H1 (cell line): ENCODE measurements at regions not wholly inside any gene's neighbourhood (a gene's known extent, or its start where the extent isn't known, plus 50 kb on each side); places are given as distances from the start of the nearest gene placed in this dataset.

ENCODE experiments used
- CTCF ChIA-PET: fragments of 300-600 bp; sonication (Branson Sonifier 250); formaldehyde crosslinking; loops from one replicate; lab custom pipeline; 2021; ENCODE audit not compliant: partially characterized antibody; lab: Charles Lee
- POLR2A ChIA-PET: fragments of 300-600 bp; sonication (Branson Sonifier 250); formaldehyde crosslinking; loops from one replicate; lab custom pipeline; 2021; ENCODE audit warnings: inconsistent platforms; ENCODE audit not compliant: partially characterized antibody; lab: Charles Lee
- DNase-seq, 2 experiments: peaks; one replicate each; pipeline versions ENCODE4 v3.0.0 to v3.0.0-alpha.2; 2010 to 2022; ENCODE audit warnings: low spot score in 2 of 2, low read depth in 1 of 2, mixed read lengths in 1 of 2
- FAIRE-seq: peaks from 2 replicates; lab custom pipeline; 2011; peaks lifted over from hg19 to GRCh38; lab: Jason Lieb, UNC
- H2AFZ ChIP-seq: 2 replicates; pipeline ENCODE4 v1.8.1; 2012; ENCODE audit warnings: low read length, inconsistent platforms
- H2AK5ac ChIP-seq: 2 replicates; pipeline ENCODE4 v1.6.1; 2013; ENCODE audit warnings: low read depth, low read length
- H2BK120ac ChIP-seq: replicated peaks from 2 replicates; pipeline ENCODE3; 2013; ENCODE audit warnings: low read depth, low read length, inconsistent platforms
- H2BK12ac ChIP-seq: 2 replicates; pipeline ENCODE4 v1.6.1; 2013; ENCODE audit warnings: low read depth, low read length
- H2BK15ac ChIP-seq: 2 replicates; pipeline ENCODE4 v1.6.1; 2013; ENCODE audit warnings: low read length
- H2BK20ac ChIP-seq: 2 replicates; pipeline ENCODE4 v1.6.1; 2013; ENCODE audit warnings: low read length
- H2BK5ac ChIP-seq: 2 replicates; pipeline ENCODE4 v1.6.1; 2013; ENCODE audit warnings: low read depth, low read length
- H3K14ac ChIP-seq: 2 replicates; pipeline ENCODE4 v1.6.1; 2013; ENCODE audit warnings: inconsistent platforms; ENCODE audit not compliant: insufficient read length
- H3K18ac ChIP-seq: 2 replicates; pipeline ENCODE4 v1.6.1; 2013; ENCODE audit warnings: low read length; ENCODE audit errors: extremely low read depth
- H3K23ac ChIP-seq: 2 replicates; pipeline ENCODE4 v1.6.1; 2013; ENCODE audit warnings: inconsistent platforms; ENCODE audit not compliant: insufficient read length
- H3K23me2 ChIP-seq: 2 replicates; pipeline ENCODE4 v1.6.1; 2013; ENCODE audit warnings: low read depth, low read length
- H3K27ac ChIP-seq: 2 replicates; pipeline ENCODE4 v1.6.1; 2011; ENCODE audit warnings: low read depth, low read length, inconsistent platforms
- H3K27me3 ChIP-seq, 4 experiments: replicated peaks in 1 of 4; 1 replicate in 1 of 4; 2 replicates in 3 of 4; pipeline versions ENCODE4 v1.6.1 to v1.8.1; 2011 to 2013; ENCODE audit warnings: low read length in 3 of 4, mild to moderate bottlenecking in 3 of 4, inconsistent platforms in 2 of 4, mixed read lengths in 2 of 4, moderate library complexity in 1 of 4; ENCODE audit not compliant: control insufficient read depth in 3 of 4, insufficient read depth in 3 of 4; ENCODE audit errors: extremely low read depth in 1 of 4
- H3K36me3 ChIP-seq, 4 experiments: 2 replicates each; pipeline versions ENCODE4 v1.6.1 to v1.8.1; 2011 to 2013; ENCODE audit warnings: mild to moderate bottlenecking in 4 of 4, low read length in 3 of 4, moderate library complexity in 2 of 4, control low read depth in 1 of 4, inconsistent platforms in 1 of 4; ENCODE audit not compliant: insufficient read depth in 4 of 4, control insufficient read depth in 2 of 4
- H3K4ac ChIP-seq: replicated peaks from 2 replicates; pipeline ENCODE3; 2013; ENCODE audit warnings: low read length, low read depth, mixed read lengths, inconsistent platforms; ENCODE audit not compliant: insufficient read length
- H3K4me1 ChIP-seq, 4 experiments: replicated peaks in 1 of 4; 1 replicate in 1 of 4; 2 replicates in 3 of 4; pipeline versions ENCODE4 v1.6.1 to v1.8.1; 2011 to 2013; ENCODE audit warnings: low read length in 3 of 4, inconsistent platforms in 2 of 4, mixed read lengths in 1 of 4; ENCODE audit not compliant: insufficient read depth in 4 of 4, control insufficient read depth in 3 of 4
- H3K4me2 ChIP-seq, 2 experiments: 2 replicates each; pipeline versions ENCODE4 v1.6.1 to v1.8.1; 2011 to 2013; ENCODE audit warnings: low read depth in 2 of 2, low read length in 2 of 2, control low read depth in 1 of 2, inconsistent platforms in 1 of 2, mild to moderate bottlenecking in 1 of 2; ENCODE audit not compliant: insufficient read depth in 1 of 2
- H3K4me3 ChIP-seq, 4 experiments: fragments of 200-600, 300-600 bp in 1 of 4; sonication (generic), shearing (Covaris generic), sonication (Bioruptor Twin) in 1 of 4; 2 replicates each; pipeline versions ENCODE4 v1.5.1 to v1.8.1; 2011 to 2016; ENCODE audit warnings: low read length in 4 of 4, low read depth in 3 of 4, control low read depth in 2 of 4, inconsistent platforms in 2 of 4, mild to moderate bottlenecking in 2 of 4, mixed read lengths in 1 of 4, moderate library complexity in 1 of 4; ENCODE audit not compliant: insufficient read depth in 2 of 4; ENCODE audit errors: extremely low read depth in 1 of 4
- H3K56ac ChIP-seq: replicated peaks from 2 replicates; pipeline ENCODE3; 2013; ENCODE audit warnings: low read depth, mild to moderate bottlenecking, mixed read lengths, low read length, inconsistent platforms; ENCODE audit not compliant: insufficient read length
- H3K79me1 ChIP-seq: 2 replicates; pipeline ENCODE4 v1.6.1; 2013; ENCODE audit warnings: low read depth, low read length, control low read depth
- H3K79me2 ChIP-seq, 2 experiments: 2 replicates each; pipeline versions ENCODE4 v1.6.1 to v1.8.1; 2012 to 2013; ENCODE audit warnings: low read length in 2 of 2, mild to moderate bottlenecking in 2 of 2, inconsistent platforms in 1 of 2; ENCODE audit not compliant: insufficient read depth in 2 of 2, control insufficient read depth in 1 of 2
- H3K9ac ChIP-seq, 4 experiments: replicated peaks in 1 of 4; 1 replicate in 1 of 4; 2 replicates in 3 of 4; pipeline versions ENCODE4 v1.6.1 to v1.8.1; 2011 to 2013; ENCODE audit warnings: low read depth in 3 of 4, low read length in 3 of 4, control low read depth in 2 of 4, mild to moderate bottlenecking in 2 of 4, moderate library complexity in 2 of 4, inconsistent platforms in 1 of 4; ENCODE audit errors: extremely low read depth in 1 of 4
- H3K9me3 ChIP-seq, 2 experiments: 2 replicates each; pipeline versions ENCODE4 v1.6.1 to v1.8.1; 2012 to 2013; ENCODE audit warnings: mild to moderate bottlenecking in 2 of 2, moderate library complexity in 2 of 2, control low read depth in 1 of 2, inconsistent platforms in 1 of 2, low read depth in 1 of 2, low read length in 1 of 2, mixed read lengths in 1 of 2; ENCODE audit not compliant: insufficient read depth in 2 of 2
- H4K20me1 ChIP-seq, 2 experiments: replicated peaks in 1 of 2; 2 replicates each; pipeline versions ENCODE3 to v1.8.1; 2011 to 2013; ENCODE audit warnings: inconsistent platforms in 2 of 2, low read length in 2 of 2, mild to moderate bottlenecking in 1 of 2; ENCODE audit not compliant: insufficient read depth in 2 of 2, control insufficient read depth in 1 of 2
- H4K5ac ChIP-seq: 2 replicates; pipeline ENCODE4 v1.6.1; 2013; ENCODE audit warnings: low read length, low read depth, mixed read lengths, inconsistent platforms; ENCODE audit not compliant: insufficient read length
- H4K8ac ChIP-seq: 2 replicates; pipeline ENCODE4 v1.8.0; 2013; ENCODE audit warnings: mild to moderate bottlenecking, moderate library complexity, low read length, inconsistent platforms; ENCODE audit not compliant: insufficient read depth; ENCODE audit errors: extremely low read depth
- H4K91ac ChIP-seq: replicated peaks from 2 replicates; pipeline ENCODE3; 2013; ENCODE audit warnings: low read length, mixed read lengths, inconsistent platforms; ENCODE audit not compliant: insufficient read length
- BCL11A ChIP-seq, 2 experiments: IDR thresholded peaks; one replicate each; pipeline ENCODE4 v1.6.1; 2011; ENCODE audit warnings: low read depth in 2 of 2, low read length in 2 of 2, mild to moderate bottlenecking in 2 of 2
- BRCA1 ChIP-seq: IDR thresholded peaks from 2 replicates; pipeline ENCODE4 v1.6.1; 2012; ENCODE audit warnings: low read depth, low read length, improper control_type of control experiment
- HDAC6 ChIP-seq: IDR thresholded peaks from one replicate; pipeline ENCODE4 v1.7.1; 2012; ENCODE audit warnings: low read depth, mild to moderate bottlenecking, inconsistent platforms, low read length, moderate library complexity
- NRF1 ChIP-seq: IDR thresholded peaks from 2 replicates; pipeline ENCODE4 v1.6.1; 2011; ENCODE audit warnings: mild to moderate bottlenecking, low read depth, low read length, improper control_type of control experiment
- TBP ChIP-seq: IDR thresholded peaks from 2 replicates; pipeline ENCODE4 v1.6.1; 2011; ENCODE audit warnings: low read depth, low read length, improper control_type of control experiment
- YY1 ChIP-seq: IDR thresholded peaks from 2 replicates; pipeline ENCODE4 v1.6.1; 2011; ENCODE audit warnings: low read depth, mild to moderate bottlenecking, low read length
- WGBS, 2 experiments: shearing (Covaris generic) in 1 of 2; methylation state at CpG; one replicate each; pipeline versions ENCODE4 v1.1.6 to v1.1.7; 2013 to 2015; ENCODE audit warnings: low lambda C conversion rate in 2 of 2, mixed read lengths in 2 of 2, inconsistent platforms in 1 of 2, low coverage in 1 of 2, missing lambda C conversion rate in 1 of 2; ENCODE audit not compliant: insufficient replicate concordance in 2 of 2, insufficient coverage in 1 of 2, insufficient read length in 1 of 2; ENCODE audit errors: extremely low coverage in 1 of 2, missing lambda C conversion rate in 1 of 2; 5-methylcytosine and 5-hydroxymethylcytosine counted together

DNA sequence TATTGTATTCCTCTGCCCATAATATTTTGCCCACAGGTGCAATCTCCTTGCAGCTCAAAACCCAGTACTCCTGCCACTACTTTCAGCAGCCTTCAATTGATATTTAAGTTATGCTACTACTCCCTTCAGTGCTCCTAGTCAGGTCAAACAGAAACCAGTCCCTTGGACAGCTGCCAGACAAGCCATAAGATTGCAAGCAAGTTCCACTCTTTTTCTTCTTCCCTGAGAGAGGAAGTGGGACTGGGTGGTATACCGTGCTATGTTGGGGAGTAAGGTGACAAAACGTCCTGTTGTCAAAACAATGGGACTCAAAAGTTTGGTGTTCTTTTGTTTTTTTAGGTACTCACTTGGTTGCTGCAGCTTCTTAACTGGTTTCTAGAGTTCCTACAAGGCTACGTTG lies 63.1 kb upstream of the FRY start:
- WGBS, 2 experiments: 86% methylated on average over 3 of the region's 3 CpGs; no CpG with 5 or more reads in 1 of the 2 experiments
- H2BK120ac ChIP-seq: no peak overlapping the region
- CTCF ChIA-PET: interaction anchor here (1.2 kb wide), 1 partner anchor 19 kb away, joined by 5 read pairs; no protein-coding TSS in a partner anchor

More for the DNA sequence above, 63.1 kb upstream of the FRY start:
- Histone ChIP-seq H4K91ac (no peak overlapping the region), H3K4me1 (no peaks in the 10 kb centered on the region), H2BK15ac (no peak overlapping the region), H3K4ac (no peak overlapping the region), H3K79me1 (no peaks in the 10 kb centered on the region), H3K4me2 (no peak overlapping the region), H3K79me2 (no peaks in the 10 kb centered on the region), H4K5ac (no peak overlapping the region), H2AK5ac (no peak overlapping the region), H3K4me3 (no peak overlapping the region), H4K20me1 (no peaks in the 10 kb centered on the region)
- no peak for FAIRE-seq
- no peak for TF ChIP-seq TBP
- no peak for TF ChIP-seq YY1
- TF ChIP-seq HDAC6: no peak
- TF ChIP-seq BCL11A (IDR thresholded peaks at IDR 0.05; ENCODE audit: low read depth in 2 of 2, low read length in 2 of 2): no peak
- no peak for TF ChIP-seq BRCA1
- TF ChIP-seq NRF1: no peak
- TF ChIP-seq, all 59 proteins: peak for 0
- no peak overlapping the region for H3K56ac ChIP-seq
- H3K36me3 ChIP-seq: no peaks in the 10 kb centered on the region
- no peak overlapping the region for H2BK5ac ChIP-seq
- H3K14ac ChIP-seq: no peak overlapping the region
- no peak overlapping the region for H3K9ac ChIP-seq
- no peak overlapping the region for H3K18ac ChIP-seq
- H2BK12ac ChIP-seq: no peak overlapping the region
- POLR2A ChIA-PET: no interaction called here
- no peak overlapping the region for H4K8ac ChIP-seq
- H2AFZ ChIP-seq: no peak overlapping the region
- no peak overlapping the region for H3K23ac ChIP-seq
- H3K23me2 ChIP-seq: no peaks in the 10 kb centered on the region
- H3K27me3 ChIP-seq: no peaks in the 10 kb centered on the region
- H3K9me3 ChIP-seq: no peaks in the 10 kb centered on the region
- H3K27ac ChIP-seq: no peak overlapping the region
- DNase-seq: no peak
- no peak overlapping the region for H2BK20ac ChIP-seq
